Fibroblast of lung (primary cell): ENCODE measurements at regions not wholly inside any gene's neighbourhood (a gene's known extent, or its start where the extent isn't known, plus 50 kb on each side); places are given as distances from the start of the nearest gene placed in this dataset.

Source experiments
- DNase-seq, 2 donors: peaks; one replicate each; pipeline versions ENCODE4 v3.0.0 to v3.0.0-alpha.2; 2010; ENCODE audit warnings: low read depth in 2 of 2
- H2AFZ ChIP-seq: 2 replicates; pipeline ENCODE4 v1.5.1; 2012; ENCODE audit warnings: low read length, control low read depth, inconsistent platforms
- H3K27ac ChIP-seq: 2 replicates; pipeline ENCODE4 v1.5.1; 2011; ENCODE audit warnings: low read length, control low read depth; ENCODE audit not compliant: insufficient read depth
- H3K27me3 ChIP-seq: 2 replicates; pipeline ENCODE4 v1.5.1; 2011; ENCODE audit warnings: mild to moderate bottlenecking, low read length; ENCODE audit not compliant: control insufficient read depth, insufficient read depth
- H3K36me3 ChIP-seq: 2 replicates; pipeline ENCODE4 v1.5.1; 2011; ENCODE audit warnings: low read length; ENCODE audit not compliant: control insufficient read depth, insufficient read depth
- H3K4me1 ChIP-seq: 2 replicates; pipeline ENCODE4 v1.5.1; 2011; ENCODE audit warnings: low read length; ENCODE audit not compliant: control insufficient read depth, insufficient read depth; ENCODE audit errors: extremely low read depth
- H3K4me2 ChIP-seq: 2 replicates; pipeline ENCODE4 v1.5.1; 2011; ENCODE audit warnings: low read length, control low read depth; ENCODE audit not compliant: insufficient read depth; ENCODE audit errors: extremely low read depth
- H3K4me3 ChIP-seq, 4 experiments: fragments of 200-600 bp in 1 of 4; sonication (generic) in 1 of 4; replicated peaks in 1 of 4; 2 replicates each; pipeline ENCODE4 v1.5.1; 2011 to 2016; ENCODE audit warnings: low read length in 4 of 4, low read depth in 3 of 4, mild to moderate bottlenecking in 3 of 4, control low read depth in 2 of 4, inconsistent platforms in 1 of 4, mixed read lengths in 1 of 4; ENCODE audit not compliant: insufficient read depth in 1 of 4; ENCODE audit errors: control extremely low read depth in 1 of 4
- H3K79me2 ChIP-seq: 2 replicates; pipeline ENCODE4 v1.5.1; 2012; ENCODE audit warnings: mild to moderate bottlenecking, low read length, inconsistent platforms; ENCODE audit not compliant: control insufficient read depth, insufficient read depth
- H3K9ac ChIP-seq: 2 replicates; pipeline ENCODE4 v1.5.1; 2011; ENCODE audit warnings: mild to moderate bottlenecking, low read length, control low read depth; ENCODE audit not compliant: insufficient read depth
- H3K9me3 ChIP-seq: 2 replicates; pipeline ENCODE4 v1.5.1; 2012; ENCODE audit warnings: low read depth, low read length; ENCODE audit not compliant: control insufficient read depth, insufficient read depth
- H4K20me1 ChIP-seq: 2 replicates; pipeline ENCODE4 v1.5.1; 2011; ENCODE audit warnings: low read length; ENCODE audit not compliant: control insufficient read depth, insufficient read depth; ENCODE audit errors: extremely low read depth
- CTCF ChIP-seq, 2 donors: IDR thresholded peaks in 1 of 2; conservative IDR thresholded peaks in 1 of 2; 1 replicate in 1 of 2; 2 replicates in 1 of 2; pipeline ENCODE4 v1.5.1; 2011 to 2012; ENCODE audit warnings: low read length in 2 of 2, control low read depth in 1 of 2, inconsistent platforms in 1 of 2, low read depth in 1 of 2, mild to moderate bottlenecking in 1 of 2
- EZH2 ChIP-seq: IDR thresholded peaks from 2 replicates; pipeline ENCODE4 v1.5.1; 2012; ENCODE audit warnings: low read length, control low read depth, mild to moderate bottlenecking; ENCODE audit errors: missing control alignments

GRCh38 chr16:86015606-86016005 lies 116.6 kb downstream of the IRF8 start:
- H3K79me2 ChIP-seq, result no peaks in the 10 kb centered on the region
- no peak overlapping the region for H2AFZ ChIP-seq
- H3K9me3 ChIP-seq, result peaks cover 2% of the 10 kb centered on the region
- no peak overlapping the region for H3K4me3 ChIP-seq
- no peak overlapping the region for H3K27ac ChIP-seq
- no peaks in the 10 kb centered on the region for H3K4me1 ChIP-seq
- no peak overlapping the region for H3K9ac ChIP-seq
- TF ChIP-seq EZH2 (no peak), CTCF (conservative IDR thresholded peaks at IDR 0.05 in 1 of 2, IDR thresholded peaks at IDR 0.05 in 1 of 2; ENCODE audit: low read depth in 1 of 2, low read length in 2 of 2) (no peak)
- peaks cover 20% of the 10 kb centered on the region for H3K27me3 ChIP-seq
- H4K20me1 ChIP-seq, result no peaks in the 10 kb centered on the region
- DNase-seq, result no peak
- no peak overlapping the region for H3K4me2 ChIP-seq
- H3K36me3 ChIP-seq, result no peaks in the 10 kb centered on the region

- Histone ChIP-seq H2AFZ (no peak overlapping the region), H4K20me1 (no peaks in the 10 kb centered on the region), H3K4me1 (no peaks in the 10 kb centered on the region), H3K36me3 (no peaks in the 10 kb centered on the region), H3K9me3 (peaks cover 2% of the 10 kb centered on the region), H3K79me2 (no peaks in the 10 kb centered on the region), H3K27me3 (peaks cover 20% of the 10 kb centered on the region), H3K4me3 (no peak overlapping the region), H3K27ac (no peak overlapping the region), H3K9ac (no peak overlapping the region), H3K4me2 (no peak overlapping the region)
- TF ChIP-seq CTCF (conservative IDR thresholded peaks at IDR 0.05 in 1 of 2, IDR thresholded peaks at IDR 0.05 in 1 of 2; ENCODE audit: low read depth in 1 of 2, low read length in 2 of 2) (peak; percentile 74 to 86), EZH2 (no peak)
- peak; percentile 46 to 73 for DNase-seq
These were observed 117.4 kb downstream of the IRF8 start for GRCh38 chr16:86016201-86016965.

GRCh38 chr16:86018071-86018470 lies 119.1 kb downstream of the IRF8 start:
- Histone ChIP-seq H3K79me2 (no peaks in the 10 kb centered on the region), H3K4me3 (no peak overlapping the region), H3K9me3 (peaks cover 2% of the 10 kb centered on the region), H4K20me1 (no peaks in the 10 kb centered on the region), H3K27me3 (peaks cover 20% of the 10 kb centered on the region), H3K36me3 (no peaks in the 10 kb centered on the region), H3K4me1 (no peaks in the 10 kb centered on the region), H3K27ac (no peak overlapping the region), H3K9ac (no peak overlapping the region), H2AFZ (no peak overlapping the region), H3K4me2 (no peak overlapping the region)
- DNase-seq, result no peak
- TF ChIP-seq EZH2, result no peak
- TF ChIP-seq CTCF (conservative IDR thresholded peaks at IDR 0.05 in 1 of 2, IDR thresholded peaks at IDR 0.05 in 1 of 2; ENCODE audit: low read depth in 1 of 2, low read length in 2 of 2), result no peak
